ENCODE measurements at regions not wholly inside any gene's neighbourhood (a gene's known extent, or its start where the extent isn't known, plus 50 kb on each side); places are given as distances from the start of the nearest gene placed in this dataset.
"Not testable (repeated sequence)": the region's sequence is repeated elsewhere in the genome, so short reads cannot be mapped to it uniquely, and the experiment has no call there.

DNA sequence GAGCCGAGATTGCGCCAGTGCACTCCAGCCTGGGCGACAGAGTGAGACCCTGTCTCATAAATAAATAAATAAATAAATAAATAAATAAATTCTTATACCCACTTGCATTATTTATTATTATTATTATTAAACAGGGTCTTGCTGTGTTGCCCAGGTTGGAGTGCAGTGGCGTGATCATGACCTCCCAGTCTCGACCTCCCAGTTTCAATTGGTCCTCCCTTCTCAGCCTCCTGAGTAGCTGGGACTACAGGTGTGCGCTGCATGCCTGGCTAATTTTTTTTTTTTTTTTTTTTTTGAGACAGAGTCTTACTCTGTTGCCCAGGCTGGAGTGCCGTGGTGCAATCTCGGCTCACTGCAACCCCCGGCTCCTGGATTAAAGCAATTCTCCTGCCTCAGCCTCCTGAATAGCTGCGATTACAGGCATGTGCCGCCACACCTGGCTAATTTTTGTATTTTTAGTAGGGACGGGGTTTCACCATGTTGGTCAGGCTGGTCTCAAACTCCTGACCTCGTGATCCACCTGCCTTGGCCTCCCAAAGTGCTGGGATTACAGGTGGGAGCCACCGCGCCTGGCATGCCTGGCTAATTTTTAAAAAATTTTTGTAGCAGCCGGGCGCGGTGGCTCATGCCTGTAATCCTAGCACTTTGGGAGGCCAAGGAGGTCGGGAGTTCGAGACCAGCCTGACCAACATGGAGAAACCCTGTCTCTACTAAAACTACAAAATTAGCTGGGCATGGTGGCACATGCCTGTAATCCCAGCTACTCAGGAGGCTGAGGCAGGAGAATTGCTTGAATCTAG lies 150.2 kb downstream of the SEC14L1 start:
- DNase-seq: not testable (repeated sequence)

- DNase-seq: no peak
Measured at GRCh38 chr17:77291591-77292386, 151.0 kb downstream of the SEC14L1 start.

DNA sequence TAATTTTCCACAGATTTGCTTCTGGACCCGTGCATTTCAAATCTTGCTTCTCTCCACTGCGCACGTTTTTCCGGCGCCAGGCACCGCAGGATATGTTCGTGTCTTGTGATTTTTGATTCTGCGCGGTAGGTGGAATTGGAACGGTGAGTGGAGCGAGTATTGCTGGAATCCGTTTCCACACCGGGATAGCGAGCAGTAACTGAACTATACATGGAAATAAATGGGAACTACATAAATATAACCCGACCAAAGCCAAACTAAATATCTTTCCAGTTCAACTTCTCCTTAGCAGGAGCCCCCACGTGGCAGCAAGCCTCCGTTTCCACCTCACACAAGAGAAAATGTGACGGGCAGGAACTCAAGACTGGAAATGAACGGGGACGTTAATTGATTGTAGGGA lies 154.0 kb downstream of the SEC14L1 start:
- no peak for DNase-seq

DNA sequence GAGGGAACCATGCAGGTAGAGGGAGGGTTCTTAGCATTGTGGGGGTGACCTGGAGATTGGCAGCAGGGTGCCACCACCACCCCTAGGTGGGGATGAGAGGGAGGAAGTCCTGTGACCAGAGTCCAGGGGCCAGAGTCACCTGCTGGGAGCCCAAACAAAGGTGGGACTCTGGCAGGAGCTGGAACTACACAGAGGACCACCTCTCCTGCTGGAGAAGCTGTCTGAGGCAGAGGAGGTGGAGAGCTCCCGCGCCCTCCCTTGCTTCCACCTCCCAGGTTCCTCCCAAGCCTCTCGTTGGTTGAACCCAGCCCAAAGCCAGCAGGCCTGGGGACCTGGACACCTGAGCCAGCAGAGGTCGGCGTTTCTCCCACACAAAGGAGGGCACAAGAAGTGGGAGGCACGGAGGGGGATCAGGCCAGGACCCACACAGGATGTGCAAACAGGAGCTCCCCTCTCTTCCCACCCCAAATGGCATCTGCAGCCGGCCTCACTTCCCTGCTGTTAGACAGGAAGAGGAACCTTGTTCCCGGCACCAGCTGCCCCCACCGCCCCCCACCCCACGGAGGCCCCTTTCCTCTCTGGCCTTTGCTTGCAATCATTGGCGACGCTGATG lies 154.6 kb downstream of the SEC14L1 start:
- no peak for DNase-seq

DNA sequence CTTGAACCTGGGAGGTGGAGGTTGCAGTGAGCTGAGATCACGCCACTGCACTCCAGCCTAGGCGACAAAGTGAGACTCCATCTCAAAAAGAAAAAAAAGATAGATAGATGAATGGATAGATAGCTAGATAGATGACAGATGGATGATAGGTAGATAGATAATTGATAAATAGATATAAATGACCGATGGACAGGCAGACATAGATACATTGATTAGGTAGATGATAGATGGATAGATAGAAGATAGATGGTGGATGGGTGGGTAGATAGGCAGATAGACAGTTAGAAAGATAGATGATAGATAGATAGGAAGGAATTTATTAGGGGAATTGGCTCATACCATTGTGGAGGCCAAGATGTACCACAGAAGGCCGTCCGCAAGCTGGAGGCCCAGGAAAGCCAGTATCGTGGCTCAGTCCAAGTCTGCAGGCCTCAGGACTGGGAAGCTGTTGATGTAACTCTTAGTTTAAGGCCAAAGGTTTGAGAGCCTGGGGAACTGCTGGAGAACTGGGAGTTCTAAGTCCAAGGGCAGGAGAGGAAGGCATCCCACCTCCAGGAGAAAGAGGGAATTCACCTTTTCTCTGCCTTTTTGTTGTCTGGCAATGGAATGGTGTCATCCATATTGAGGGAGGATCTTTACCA lies 156.1 kb downstream of the SEC14L1 start:
- no peak for DNase-seq

- DNase-seq: no peak
Measured at GRCh38 chr17:77297693-77298666, 157.2 kb downstream of the SEC14L1 start.

DNA sequence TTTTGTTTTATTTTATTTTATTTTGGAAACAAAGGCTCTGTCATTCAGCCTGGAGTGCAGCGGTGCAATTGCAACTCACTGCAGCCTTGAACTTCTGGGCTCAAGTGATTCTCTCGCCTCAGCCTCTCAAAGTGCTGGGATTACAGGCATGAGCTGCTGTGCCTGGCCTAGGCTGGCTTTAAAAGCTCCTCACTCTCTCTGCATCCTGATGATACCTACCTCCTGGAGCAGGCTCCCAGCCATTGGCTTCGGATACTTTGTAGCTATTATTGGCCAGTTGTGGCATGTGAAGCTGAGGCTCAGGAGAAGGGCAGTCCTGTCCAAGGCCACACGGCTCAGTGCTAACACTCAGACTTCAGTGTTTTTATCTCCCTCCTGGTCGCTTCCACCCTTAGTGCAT lies 158.0 kb downstream of the SEC14L1 start:
- no peak for DNase-seq

GRCh38 chr17:77299256-77300015 lies 158.7 kb downstream of the SEC14L1 start:
- DNase-seq: no peak

DNA sequence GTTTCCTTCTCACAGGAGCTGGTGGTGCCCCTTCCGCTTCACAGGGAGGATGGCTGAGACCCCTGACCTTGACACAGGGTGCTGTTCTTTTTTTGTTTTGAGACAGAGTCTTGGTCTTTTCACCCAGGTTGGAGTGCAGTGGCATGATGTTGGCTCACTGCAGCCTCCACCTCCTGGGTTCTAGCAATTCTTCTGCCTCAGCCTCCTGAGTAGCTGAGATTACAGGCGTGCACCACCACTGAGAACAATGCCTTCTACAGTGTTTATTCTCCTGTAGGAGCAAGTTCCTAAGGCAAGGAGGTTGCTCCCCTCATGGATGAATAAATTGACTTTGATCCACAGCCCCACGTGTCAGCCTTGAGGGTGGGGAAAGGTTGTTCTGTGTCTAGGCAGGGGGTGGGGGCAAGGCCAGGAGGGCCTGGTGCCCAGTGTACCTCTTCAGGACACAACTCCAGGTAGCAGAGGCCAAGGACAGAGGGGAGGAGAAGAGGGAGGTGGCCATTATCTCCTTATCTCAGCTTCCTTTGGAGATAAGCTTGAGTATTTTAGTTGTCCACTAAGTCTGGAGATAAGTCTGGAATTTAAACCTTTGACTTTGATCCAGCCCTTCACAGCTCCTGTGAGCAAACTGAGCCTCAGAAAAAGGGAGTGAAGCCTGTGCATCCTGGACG lies 159.4 kb downstream of the SEC14L1 start:
- no peak for DNase-seq

GRCh38 chr17:77301694-77302266 lies 161.0 kb downstream of the SEC14L1 start:
- no peak for DNase-seq

DNA sequence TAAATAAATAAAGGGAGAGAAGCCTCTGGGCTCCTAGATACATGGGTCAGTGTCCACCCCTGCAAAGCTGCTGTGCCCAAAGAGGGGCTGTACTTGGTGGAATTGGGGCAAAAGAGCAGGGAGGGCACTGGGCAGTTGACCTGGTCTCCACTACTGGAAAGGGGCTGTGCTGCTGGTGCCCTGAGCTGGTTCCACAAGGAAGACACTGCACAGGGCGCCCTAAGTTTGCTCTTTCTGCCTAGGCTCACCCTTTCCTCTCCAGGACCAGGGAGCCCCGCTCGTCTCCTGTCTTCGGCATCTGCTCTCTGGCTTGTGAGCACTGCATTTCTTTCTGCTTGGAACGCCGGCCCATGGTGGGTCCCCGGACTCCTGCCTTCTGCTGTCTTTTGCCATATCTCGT lies 161.9 kb downstream of the SEC14L1 start:
- DNase-seq: no peak

GRCh38 chr17:77303620-77304019 lies 162.9 kb downstream of the SEC14L1 start:
- no peak for DNase-seq

DNA sequence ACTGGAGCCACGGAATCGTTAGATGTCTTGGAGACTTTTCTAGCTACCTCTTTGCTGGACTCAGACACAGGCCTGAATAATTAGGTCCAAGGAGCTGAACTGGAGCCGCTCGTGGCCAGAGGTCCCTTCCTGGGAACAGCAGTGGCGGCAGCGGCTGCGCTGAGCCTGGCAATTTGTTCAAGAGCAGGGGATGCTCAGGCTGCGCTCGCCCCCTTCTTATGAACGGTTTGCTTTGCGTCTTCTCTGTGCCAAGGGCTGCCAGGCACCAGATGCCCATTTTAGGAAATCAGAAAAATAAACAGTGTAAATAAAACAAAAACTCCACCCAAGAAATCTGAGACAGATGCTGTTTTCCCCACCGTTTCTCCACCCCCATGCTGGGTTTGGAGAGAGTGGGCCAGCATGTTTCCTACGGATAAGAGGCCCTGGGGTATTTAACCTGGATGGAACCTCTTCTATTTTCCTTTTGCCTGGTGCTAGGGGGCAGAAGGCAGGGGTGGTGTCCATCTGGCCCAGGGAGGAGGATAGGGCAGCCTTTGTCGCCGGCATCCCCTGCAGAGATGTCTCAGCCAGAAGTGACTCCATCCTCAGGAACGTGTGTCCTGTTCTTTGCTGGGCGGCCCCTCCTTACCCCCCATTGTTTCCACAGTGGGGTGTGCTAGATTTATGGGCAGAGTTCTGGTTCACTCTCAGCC lies 163.4 kb downstream of the SEC14L1 start:
- no peak for DNase-seq

DNA sequence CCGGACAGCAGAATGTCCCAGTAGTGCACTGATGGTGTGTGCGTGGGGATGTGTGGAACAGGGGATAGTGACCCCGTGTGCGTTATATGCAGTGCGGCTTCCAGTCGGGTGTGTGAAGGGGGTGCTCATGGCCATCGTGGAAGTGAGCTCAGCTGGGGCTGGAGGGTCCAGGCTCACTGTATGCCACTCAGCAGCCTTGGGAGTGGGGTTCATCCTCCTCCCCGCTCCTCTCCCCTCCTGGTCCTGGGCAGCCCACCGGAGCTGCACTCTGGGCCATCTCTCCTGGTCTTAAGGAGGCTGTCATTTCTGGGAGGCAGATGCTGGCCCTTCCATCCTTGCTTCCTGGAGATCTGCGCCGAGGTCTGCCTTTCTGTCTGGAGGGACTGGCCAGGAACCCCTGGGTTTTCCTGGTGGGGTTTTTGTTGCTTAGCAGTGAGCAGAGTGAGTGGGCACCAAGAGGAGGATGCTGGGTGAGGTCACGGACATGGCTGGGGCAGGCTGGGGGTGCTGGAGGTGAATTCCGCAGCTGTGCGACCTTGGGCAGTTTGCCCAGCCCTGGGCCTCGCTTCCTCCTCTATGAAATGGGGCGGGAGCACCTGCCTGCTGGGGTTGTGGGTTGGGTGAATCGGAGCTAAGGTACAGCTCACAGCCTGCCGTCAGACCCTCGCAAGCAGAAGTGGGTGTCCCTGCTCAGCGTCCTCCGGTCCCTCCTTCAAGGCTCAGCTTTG lies 164.1 kb downstream of the SEC14L1 start:
- no peak for DNase-seq

DNA sequence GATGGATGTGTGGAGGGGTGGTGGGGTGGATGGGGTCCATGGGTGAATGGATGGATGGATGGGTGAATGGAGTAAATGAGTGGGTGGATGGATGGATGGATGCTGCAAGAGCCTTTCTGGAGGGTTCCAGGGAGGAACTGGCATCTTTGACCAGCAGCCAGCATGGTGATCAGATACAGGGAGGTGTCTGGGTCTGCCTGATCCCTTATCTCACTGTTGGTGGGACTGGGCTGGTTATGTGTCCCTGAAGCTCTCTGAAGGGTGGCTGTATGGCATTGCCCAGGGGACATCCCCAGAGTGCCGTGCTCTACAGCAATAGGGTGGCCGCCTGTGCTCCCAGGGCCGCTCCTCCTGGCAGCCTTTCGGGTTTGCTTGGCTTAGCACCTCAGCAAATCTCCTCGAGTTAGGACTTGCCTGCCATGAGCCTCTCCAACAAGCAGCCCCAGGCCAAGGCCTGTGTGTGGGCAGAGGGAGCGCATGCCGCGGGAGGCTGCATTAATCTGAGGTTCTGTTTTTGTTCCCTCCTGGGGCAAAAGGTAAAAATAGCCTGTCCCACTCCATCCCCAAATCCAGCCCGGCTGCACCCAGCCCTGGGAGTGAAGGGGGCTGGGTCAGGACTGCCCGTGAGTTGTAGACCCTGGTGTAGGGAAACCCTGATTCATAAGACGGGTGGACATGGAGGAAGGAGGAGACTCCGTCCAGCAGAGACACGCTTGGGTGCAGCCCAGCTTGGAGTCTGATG lies 165.4 kb downstream of the SEC14L1 start:
- no peak for DNase-seq

GRCh38 chr17:77306790-77307478 lies 166.2 kb downstream of the SEC14L1 start:
- no peak for DNase-seq

GRCh38 chr17:77307479-77308198 lies 166.9 kb downstream of the SEC14L1 start:
- DNase-seq: no peak
